Nephron progenitor cell (in vitro differentiated cells): ENCODE measurements at regions not wholly inside any gene's neighbourhood (a gene's known extent, or its start where the extent isn't known, plus 50 kb on each side); places are given as distances from the start of the nearest gene placed in this dataset.

Experiments
- DNase-seq: peaks from one replicate; pipeline ENCODE4 v3.0.0; 2021
- H3K27ac Mint-ChIP-seq: 2 replicates; pipeline ENCODE4 v1.8.0; 2021; ENCODE audit warnings: mild to moderate bottlenecking, moderate library complexity, mixed read lengths
- H3K27me3 Mint-ChIP-seq: 2 replicates; pipeline ENCODE4 v1.8.0; 2021; ENCODE audit warnings: mild to moderate bottlenecking, low read depth, mixed read lengths; ENCODE audit not compliant: poor library complexity
- H3K36me3 Mint-ChIP-seq: 2 replicates; pipeline ENCODE4 v1.8.0; 2021; ENCODE audit warnings: low read depth, mixed read lengths
- H3K4me1 Mint-ChIP-seq: 2 replicates; pipeline ENCODE4 v1.8.0; 2021; ENCODE audit warnings: mixed read lengths
- H3K4me3 Mint-ChIP-seq: 2 replicates; pipeline ENCODE4 v1.8.0; 2021; ENCODE audit warnings: mild to moderate bottlenecking, moderate library complexity, mixed read lengths
- H3K9me3 Mint-ChIP-seq: 2 replicates; pipeline ENCODE4 v1.8.0; 2021; ENCODE audit warnings: mild to moderate bottlenecking, moderate library complexity, mixed read lengths
- TF ChIP-seq, protein P1 (sequence below): fragments of 200-600 bp; sonication (generic); IDR thresholded peaks from 2 replicates; pipeline ENCODE4 v1.5.0; 2021; ENCODE audit warnings: antibody characterized with exemption

- Mint-ChIP-seq H3K4me1 (peaks cover 20% of the 10 kb centered on the region), H3K27me3 (peaks cover 17% of the 10 kb centered on the region), H3K4me3 (no peak overlapping the region), H3K9me3 (no peaks in the 10 kb centered on the region), H3K27ac (no peak overlapping the region), H3K36me3 (no peaks in the 10 kb centered on the region)
- TF ChIP-seq, protein P1, sequence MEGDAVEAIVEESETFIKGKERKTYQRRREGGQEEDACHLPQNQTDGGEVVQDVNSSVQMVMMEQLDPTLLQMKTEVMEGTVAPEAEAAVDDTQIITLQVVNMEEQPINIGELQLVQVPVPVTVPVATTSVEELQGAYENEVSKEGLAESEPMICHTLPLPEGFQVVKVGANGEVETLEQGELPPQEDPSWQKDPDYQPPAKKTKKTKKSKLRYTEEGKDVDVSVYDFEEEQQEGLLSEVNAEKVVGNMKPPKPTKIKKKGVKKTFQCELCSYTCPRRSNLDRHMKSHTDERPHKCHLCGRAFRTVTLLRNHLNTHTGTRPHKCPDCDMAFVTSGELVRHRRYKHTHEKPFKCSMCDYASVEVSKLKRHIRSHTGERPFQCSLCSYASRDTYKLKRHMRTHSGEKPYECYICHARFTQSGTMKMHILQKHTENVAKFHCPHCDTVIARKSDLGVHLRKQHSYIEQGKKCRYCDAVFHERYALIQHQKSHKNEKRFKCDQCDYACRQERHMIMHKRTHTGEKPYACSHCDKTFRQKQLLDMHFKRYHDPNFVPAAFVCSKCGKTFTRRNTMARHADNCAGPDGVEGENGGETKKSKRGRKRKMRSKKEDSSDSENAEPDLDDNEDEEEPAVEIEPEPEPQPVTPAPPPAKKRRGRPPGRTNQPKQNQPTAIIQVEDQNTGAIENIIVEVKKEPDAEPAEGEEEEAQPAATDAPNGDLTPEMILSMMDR: no peak
- DNase-seq: no peak
Measured at GRCh38 chr12:127623362-127623761, 643.6 kb upstream of the TMEM132C start.

DNA sequence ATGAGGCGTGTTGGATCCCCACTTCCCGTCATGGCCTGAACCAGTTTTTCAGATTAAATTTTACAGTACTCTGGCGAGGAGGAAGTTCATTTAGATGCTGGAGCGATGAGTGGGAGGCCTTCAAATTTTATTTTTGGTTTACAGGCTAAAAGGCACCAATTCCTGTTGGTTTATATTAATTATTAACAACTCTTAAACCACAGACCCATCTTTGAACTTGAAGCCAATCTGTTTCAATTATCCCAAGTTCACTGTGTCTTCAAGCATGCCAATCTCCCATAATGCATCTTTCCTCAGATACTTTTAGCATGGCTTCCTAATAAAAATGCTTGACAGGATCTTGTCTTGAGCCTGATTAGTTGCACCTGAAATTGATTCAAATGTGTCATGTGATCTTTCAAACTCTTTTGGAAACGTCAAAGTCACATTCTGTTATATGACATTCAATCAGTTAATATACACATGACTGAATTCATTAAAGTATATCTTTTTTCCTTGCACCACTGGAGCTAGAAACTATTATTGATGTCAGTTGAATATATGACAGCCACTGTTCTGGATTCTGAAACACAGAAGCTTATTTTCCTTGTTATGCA, 641.7 kb upstream of the TMEM132C start:
- no peak overlapping the region for H3K4me3 Mint-ChIP-seq
- H3K36me3 Mint-ChIP-seq: no peaks in the 10 kb centered on the region
- H3K4me1 Mint-ChIP-seq: peaks cover 16% of the 10 kb centered on the region
- no peak overlapping the region for H3K27ac Mint-ChIP-seq
- TF ChIP-seq, protein P1: no peak
- H3K9me3 Mint-ChIP-seq: no peaks in the 10 kb centered on the region
- H3K27me3 Mint-ChIP-seq: peaks cover 24% of the 10 kb centered on the region
- no peak for DNase-seq

GRCh38 chr12:127628645-127629044, 638.3 kb upstream of the TMEM132C start:
- DNase-seq: no peak
- no peak overlapping the region for H3K4me3 Mint-ChIP-seq
- H3K36me3 Mint-ChIP-seq: no peaks in the 10 kb centered on the region
- H3K27me3 Mint-ChIP-seq: peaks cover 33% of the 10 kb centered on the region
- no peaks in the 10 kb centered on the region for H3K4me1 Mint-ChIP-seq
- no peak overlapping the region for H3K27ac Mint-ChIP-seq
- TF ChIP-seq, protein P1: no peak
- H3K9me3 Mint-ChIP-seq: peaks cover 2% of the 10 kb centered on the region

GRCh38 chr12:127629066-127629820, 637.7 kb upstream of the TMEM132C start:
- TF ChIP-seq, protein P1: no peak
- no peak for DNase-seq
- peaks cover 31% of the 10 kb centered on the region for H3K27me3 Mint-ChIP-seq
- H3K9me3 Mint-ChIP-seq: peaks cover 8% of the 10 kb centered on the region
- no peaks in the 10 kb centered on the region for H3K4me1 Mint-ChIP-seq
- no peak overlapping the region for H3K4me3 Mint-ChIP-seq
- no peaks in the 10 kb centered on the region for H3K36me3 Mint-ChIP-seq
- H3K27ac Mint-ChIP-seq: no peak overlapping the region

DNA sequence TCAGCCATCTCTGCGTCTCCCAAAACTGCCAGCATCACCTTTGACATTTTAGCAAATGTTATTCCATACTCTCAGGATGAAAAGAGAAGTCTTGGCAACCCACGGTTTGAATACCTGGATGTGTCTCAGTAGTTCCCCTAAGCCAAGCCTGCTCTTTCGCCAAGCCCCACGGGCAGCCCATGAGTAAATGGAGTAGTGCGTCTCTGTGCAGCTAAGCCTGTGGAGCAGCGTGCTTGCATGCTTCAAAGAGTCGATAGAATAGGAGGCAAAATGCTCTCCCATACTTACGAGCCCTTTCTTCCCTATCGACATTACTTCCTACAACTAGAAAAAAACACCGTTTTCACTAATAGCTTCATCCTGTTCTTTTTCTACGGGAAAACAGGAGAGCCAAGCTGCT, 634.5 kb upstream of the TMEM132C start:
- no peak overlapping the region for H3K27ac Mint-ChIP-seq
- H3K4me1 Mint-ChIP-seq: peaks cover 6% of the 10 kb centered on the region
- TF ChIP-seq, protein P1: no peak
- H3K27me3 Mint-ChIP-seq: peaks cover 38% of the 10 kb centered on the region
- no peak for DNase-seq
- H3K9me3 Mint-ChIP-seq: peaks cover 17% of the 10 kb centered on the region
- H3K4me3 Mint-ChIP-seq: no peak overlapping the region
- no peaks in the 10 kb centered on the region for H3K36me3 Mint-ChIP-seq

GRCh38 chr12:127635838-127636237, 631.1 kb upstream of the TMEM132C start:
- peaks cover 25% of the 10 kb centered on the region for H3K27me3 Mint-ChIP-seq
- H3K4me1 Mint-ChIP-seq: peaks cover 8% of the 10 kb centered on the region
- H3K9me3 Mint-ChIP-seq: peaks cover 17% of the 10 kb centered on the region
- H3K4me3 Mint-ChIP-seq: no peak overlapping the region
- DNase-seq: no peak
- no peaks in the 10 kb centered on the region for H3K36me3 Mint-ChIP-seq
- H3K27ac Mint-ChIP-seq: no peak overlapping the region
- TF ChIP-seq, protein P1: no peak
